ENCODE measurements at regions not wholly inside any gene's neighbourhood (a gene's known extent, or its start where the extent isn't known, plus 50 kb on each side); places are given as distances from the start of the nearest gene placed in this dataset.

DNA sequence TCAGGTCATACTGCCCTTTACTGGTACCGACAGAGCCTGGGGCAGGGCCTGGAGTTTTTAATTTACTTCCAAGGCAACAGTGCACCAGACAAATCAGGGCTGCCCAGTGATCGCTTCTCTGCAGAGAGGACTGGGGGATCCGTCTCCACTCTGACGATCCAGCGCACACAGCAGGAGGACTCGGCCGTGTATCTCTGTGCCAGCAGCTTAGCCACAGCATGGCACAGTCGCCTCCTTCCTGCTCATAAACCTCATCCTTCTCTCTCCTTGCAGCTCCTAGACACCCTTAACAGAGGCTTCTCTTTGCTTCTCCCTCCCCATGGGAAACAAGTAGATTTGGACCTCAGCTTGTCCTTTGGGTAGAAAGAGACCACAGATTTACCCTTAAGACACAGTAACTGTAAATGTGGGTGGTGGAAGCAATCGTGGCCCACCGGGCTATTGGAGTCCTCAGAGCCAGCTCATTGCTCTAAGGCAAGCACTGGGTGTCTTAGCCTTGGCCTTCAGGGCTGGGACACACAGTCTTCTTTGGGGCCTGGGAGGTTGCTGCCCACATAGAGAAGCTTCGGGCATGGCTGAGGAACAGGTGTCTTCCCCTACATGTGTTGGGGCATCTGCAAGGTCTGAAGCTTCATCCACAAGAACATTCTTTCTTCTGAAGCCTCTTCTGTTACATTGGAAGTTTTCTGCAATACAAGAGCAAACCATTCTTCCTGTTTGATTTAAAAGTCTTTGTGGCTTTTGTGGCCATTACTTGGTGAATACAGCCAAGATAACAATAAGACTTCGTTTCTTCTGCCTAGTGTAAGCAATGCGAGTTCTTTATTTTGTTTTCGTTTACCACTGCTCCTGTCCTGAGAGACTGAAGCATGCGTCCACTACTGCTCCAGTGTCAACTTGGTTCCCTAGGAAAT, 95.5 kb upstream of the PRSS58 start:
- no peak for DNase-seq

GRCh38 chr7:142352543-142352942, 94.7 kb upstream of the PRSS58 start:
- no peak for DNase-seq

- no peak for DNase-seq
Observed at GRCh38 chr7:142351145-142351544, 93.3 kb upstream of the PRSS58 start.

DNA sequence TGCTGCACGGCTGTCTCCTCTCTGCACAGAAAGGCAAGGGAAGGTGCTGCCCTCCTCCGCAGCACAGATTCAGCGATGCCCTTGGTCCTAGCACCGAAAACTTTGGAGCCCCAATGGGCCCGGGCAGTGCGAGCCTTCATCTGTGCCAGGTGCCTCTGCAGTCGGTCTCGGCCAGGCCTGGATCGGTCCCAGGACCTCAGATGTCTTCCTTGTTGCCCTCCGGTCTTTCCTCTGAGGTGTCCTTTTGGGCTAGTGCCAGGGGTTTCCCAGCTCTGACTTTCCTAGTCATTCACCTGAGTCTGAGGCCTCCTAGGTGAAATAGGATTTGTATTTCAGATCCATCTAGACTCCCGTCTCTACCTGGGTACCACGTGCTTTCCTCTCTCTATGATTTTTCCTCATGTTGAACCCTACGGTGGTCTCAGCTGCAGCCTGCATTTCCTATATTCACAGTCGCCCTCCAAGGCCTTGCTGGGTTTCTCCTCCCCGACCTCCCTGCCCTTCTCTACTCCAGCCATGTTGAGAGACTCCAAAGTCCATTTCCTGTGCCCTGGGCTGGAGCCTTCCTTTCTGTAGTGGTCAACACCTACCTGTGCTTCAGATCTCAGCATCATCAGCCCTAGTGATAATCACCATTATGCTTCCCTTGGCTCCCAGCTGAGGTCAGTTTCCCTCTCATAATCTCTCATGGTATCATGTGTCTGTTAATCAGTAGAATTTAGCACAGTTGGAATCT, 92.0 kb upstream of the PRSS58 start:
- no peak for DNase-seq

- no peak for DNase-seq
Observed at GRCh38 chr7:142348921-142349405, 91.1 kb upstream of the PRSS58 start.

DNA sequence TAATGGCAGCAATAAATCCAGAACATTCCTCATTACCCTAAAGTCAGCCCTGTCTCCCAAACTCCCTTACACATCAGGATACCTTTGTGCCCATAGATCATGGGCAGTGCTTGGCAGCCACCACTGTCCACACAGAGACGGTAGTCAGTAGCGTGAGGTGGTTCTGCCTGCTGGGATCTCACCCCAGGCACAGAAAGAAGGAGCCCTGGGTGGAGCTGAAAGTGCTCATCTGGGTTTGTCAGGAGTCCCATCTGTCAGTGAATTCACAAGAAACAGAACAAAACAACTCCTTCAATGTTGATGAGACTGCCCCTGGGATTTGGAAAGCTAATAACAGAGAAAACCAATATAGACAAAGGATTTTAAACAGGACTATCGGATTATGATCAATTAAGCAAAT, 90.2 kb upstream of the PRSS58 start:
- no peak for DNase-seq

GRCh38 chr7:142347091-142347490, 89.2 kb upstream of the PRSS58 start:
- no peak for DNase-seq

DNA sequence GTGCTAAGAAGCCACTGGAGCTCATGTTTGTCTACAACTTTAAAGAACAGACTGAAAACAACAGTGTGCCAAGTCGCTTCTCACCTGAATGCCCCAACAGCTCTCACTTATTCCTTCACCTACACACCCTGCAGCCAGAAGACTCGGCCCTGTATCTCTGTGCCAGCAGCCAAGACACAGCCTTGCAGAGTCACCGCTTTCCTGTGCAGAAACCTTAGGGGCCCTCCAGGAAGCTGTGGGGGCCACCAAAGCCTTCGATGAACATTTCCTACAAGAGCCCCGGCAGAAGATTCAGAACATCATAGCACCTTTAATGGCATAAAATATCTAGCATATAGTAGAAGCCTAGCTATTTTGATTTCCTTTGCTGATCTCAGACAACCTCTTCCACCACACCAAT, 88.0 kb upstream of the PRSS58 start:
- DNase-seq = peak in 1 of 2 donors; percentile 61

GRCh38 chr7:142338633-142339501, 81.0 kb upstream of the PRSS58 start:
- DNase-seq = no peak

- DNase-seq = no peak
Observed at GRCh38 chr7:142337054-142338001, 79.5 kb upstream of the PRSS58 start.

GRCh38 chr7:142334806-142335205, 76.9 kb upstream of the PRSS58 start:
- no peak for DNase-seq

- no peak for DNase-seq
Observed at GRCh38 chr7:142334236-142334635, 76.4 kb upstream of the PRSS58 start.

GRCh38 chr7:142332421-142332820, 74.6 kb upstream of the PRSS58 start:
- DNase-seq = no peak

GRCh38 chr7:142331941-142332340, 74.1 kb upstream of the PRSS58 start:
- DNase-seq = no peak

DNA sequence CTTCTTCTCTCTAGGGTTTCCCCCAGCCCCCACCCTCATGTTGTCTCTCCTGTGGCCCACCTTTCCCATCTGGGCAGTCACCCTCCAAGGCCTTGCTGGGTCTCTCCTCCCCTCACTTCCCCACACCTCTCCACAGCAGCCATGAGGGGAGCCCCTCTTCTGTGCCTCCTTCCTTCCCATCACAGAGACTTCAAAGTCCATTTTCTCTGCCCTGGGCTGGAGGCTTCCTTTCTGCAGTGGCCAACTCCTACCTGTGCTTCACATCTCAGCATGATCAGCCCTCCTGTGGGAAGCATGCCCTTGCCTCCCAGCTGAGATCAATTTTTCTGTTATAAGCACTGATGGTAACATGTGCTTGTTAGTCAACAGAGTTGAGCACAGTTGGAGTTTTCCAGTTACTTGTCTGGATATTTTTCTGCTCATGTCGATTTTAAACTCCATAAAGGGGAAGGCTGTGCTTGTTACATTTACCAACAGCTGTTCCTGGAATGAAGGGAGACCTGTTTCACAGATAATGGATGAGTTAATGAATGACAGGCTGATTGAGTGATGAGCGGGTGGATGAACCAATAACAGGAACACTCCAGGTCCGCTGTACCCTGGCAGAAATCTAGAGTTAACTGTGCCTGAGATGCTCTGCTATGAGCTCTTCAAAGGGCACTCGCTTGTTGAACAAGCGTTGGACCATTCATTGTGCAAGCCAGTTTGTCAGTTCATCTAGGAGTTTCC, 71.4 kb upstream of the PRSS58 start:
- DNase-seq = no peak

GRCh38 chr7:142328551-142328950, 70.7 kb upstream of the PRSS58 start:
- DNase-seq = no peak

DNA sequence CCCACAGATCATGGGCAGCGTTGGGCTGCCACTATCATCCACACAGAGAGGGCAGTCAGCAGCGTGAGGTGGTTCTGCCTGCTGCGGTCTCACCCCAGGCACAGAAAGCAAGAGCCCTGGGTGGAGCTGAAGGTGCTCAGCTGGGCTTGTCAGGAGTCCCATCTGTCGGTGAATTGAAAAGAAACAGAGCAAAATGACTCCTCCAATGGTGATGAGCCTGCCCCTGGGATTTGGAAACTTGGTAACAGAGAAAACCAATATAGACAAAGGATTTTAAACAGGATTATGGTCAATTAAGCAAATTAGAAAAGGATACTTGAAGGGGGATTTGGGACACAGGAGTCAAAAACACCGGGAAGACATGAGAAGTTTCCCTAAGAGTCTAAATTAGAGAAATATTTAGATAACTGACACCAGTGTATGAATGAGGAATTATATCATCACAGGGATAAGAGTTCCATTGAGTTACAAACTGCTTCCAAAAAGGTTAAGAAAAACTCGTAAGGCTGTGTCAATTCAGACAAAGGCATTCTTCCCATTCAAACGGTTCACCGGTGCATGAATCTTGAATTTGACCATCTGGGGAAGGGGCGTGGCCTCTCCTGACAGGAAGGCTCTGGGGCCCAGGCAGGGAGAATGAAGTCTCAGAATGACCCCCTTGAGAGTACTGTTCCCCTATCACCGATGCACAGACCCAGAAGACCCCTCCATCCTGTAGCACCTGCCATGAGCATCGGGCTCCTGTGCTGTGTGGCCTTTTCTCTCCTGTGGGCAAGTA, 70.0 kb upstream of the PRSS58 start:
- no peak for DNase-seq

DNA sequence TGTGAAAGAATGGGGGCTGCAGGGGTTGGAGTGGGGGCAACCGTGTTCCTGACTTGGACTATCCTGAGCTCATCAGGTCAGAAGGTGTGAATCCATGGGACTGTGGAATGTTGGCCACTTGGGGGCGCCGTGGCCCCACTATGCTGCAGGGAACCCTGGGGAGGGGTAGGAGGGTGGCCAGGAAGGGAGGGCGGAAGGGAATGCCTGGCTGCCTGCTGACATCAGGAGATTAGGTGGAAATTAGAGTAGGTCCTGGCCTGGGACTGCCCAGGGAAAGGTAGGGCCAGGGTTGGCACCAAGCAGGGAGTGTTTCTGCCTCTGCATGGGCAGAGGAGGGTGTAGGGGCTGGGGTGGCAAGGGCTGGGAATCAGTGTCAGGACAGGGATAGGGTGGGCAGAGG, 65.8 kb upstream of the PRSS58 start:
- no peak for DNase-seq

DNA sequence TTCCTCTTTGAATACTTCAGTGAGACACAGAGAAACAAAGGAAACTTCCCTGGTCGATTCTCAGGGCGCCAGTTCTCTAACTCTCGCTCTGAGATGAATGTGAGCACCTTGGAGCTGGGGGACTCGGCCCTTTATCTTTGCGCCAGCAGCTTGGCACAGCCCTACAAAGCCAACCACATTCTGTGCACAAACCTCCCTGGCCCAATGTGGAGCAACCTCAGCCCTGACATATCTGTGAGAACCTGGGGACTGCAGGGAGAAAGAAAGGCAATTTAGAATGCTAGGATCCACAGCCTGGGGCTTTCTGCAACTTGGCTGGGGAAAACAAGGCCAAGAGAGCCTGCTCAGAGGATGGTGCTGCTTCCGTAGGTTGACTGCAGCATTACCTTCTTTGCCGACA, 63.5 kb upstream of the PRSS58 start:
- DNase-seq = no peak

DNA sequence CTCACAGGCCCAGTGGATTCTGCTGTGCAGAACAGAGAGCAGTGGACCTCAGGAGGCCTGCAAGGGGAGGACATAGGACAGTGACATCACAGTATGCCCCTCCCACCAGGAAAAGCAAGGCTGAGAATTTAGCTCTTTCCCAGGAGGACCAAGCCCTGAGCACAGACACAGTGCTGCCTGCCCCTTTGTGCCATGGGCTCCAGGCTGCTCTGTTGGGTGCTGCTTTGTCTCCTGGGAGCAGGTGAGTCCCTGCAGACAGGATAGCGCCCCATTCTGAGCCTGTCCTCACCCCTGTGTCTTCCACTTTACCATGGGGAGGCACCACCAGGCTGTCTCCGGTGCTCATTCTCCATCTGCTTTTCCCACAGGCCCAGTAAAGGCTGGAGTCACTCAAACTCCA, 63.0 kb upstream of the PRSS58 start:
- DNase-seq = no peak

Data from bone marrow (tissue), 2 donors.